ENCODE measurements at regions not wholly inside any gene's neighbourhood (a gene's known extent, or its start where the extent isn't known, plus 50 kb on each side); places are given as distances from the start of the nearest gene placed in this dataset.
"Not testable (repeated sequence)": the region's sequence is repeated elsewhere in the genome, so short reads cannot be mapped to it uniquely, and the experiment has no call there.

DNA sequence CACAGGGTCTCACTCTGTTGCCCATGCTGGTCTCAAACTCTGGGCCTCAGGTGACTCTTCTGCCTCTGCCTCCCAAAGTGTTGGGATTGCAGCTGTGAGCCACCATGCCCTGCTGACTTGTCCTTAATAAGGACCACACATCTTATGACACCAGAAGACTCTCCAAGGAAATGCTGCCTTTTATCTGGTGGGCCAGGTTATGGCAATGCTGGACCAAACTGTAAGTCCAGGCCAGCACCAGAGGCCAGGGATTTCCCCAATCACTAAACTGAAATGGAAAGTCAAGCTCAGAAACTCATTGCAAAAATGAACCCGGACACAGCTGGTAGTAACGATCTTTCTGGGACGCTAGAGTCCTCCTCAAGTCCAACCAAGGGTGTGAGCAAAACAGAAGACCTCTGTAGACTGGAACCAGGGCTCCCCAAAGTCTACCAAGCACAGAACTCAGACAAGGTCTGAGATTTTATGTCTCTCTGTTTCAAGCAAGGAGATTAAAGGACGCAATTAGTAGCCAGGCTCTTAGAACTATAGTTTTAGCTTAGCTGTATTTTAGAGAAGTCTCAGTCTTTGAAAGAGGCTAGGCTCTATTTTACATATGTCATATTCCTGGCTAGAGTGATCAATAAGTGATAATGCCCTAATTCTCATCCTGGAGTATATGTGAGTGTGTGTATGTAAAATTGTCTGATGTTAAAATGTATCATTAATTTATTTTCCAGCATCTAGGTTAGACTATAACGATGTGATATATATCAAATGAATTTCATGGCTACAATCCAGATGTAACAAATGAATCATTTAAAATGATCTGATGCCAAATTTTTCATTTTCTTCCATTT lies 74.0 kb upstream of the ITGB1 start:
- Histone ChIP-seq H3K4me3 (ENCODE audit: low read depth, low read length, poor library complexity, severe bottlenecking) (no peak overlapping the region), H3K9me3 (ENCODE audit: low read depth, low read length, poor library complexity, severe bottlenecking) (no peaks in the 10 kb centered on the region), H3K27ac (ENCODE audit: low read depth, low read length, poor library complexity, severe bottlenecking) (no peak overlapping the region), H3K4me1 (ENCODE audit: insufficient read depth, low read length, poor library complexity, severe bottlenecking) (no peaks in the 10 kb centered on the region), H3K36me3 (ENCODE audit: insufficient read depth, low read length, poor library complexity, severe bottlenecking) (no peaks in the 10 kb centered on the region), H3K27me3 (replicated peaks; ENCODE audit: insufficient read depth, low read depth, low read length, poor library complexity) (no peaks in the 10 kb centered on the region)
- ChIA-PET POLR2A (ENCODE audit: low non-redundant PET) (no interaction called here), CTCF (no interaction called here)
- DNase-seq (ENCODE audit: low spot score): no peak
- intact Hi-C loops (cut with micrococcal nuclease; ENCODE audit: unreplicated experiment): no loop called here
- TF ChIP-seq, protein P1, sequence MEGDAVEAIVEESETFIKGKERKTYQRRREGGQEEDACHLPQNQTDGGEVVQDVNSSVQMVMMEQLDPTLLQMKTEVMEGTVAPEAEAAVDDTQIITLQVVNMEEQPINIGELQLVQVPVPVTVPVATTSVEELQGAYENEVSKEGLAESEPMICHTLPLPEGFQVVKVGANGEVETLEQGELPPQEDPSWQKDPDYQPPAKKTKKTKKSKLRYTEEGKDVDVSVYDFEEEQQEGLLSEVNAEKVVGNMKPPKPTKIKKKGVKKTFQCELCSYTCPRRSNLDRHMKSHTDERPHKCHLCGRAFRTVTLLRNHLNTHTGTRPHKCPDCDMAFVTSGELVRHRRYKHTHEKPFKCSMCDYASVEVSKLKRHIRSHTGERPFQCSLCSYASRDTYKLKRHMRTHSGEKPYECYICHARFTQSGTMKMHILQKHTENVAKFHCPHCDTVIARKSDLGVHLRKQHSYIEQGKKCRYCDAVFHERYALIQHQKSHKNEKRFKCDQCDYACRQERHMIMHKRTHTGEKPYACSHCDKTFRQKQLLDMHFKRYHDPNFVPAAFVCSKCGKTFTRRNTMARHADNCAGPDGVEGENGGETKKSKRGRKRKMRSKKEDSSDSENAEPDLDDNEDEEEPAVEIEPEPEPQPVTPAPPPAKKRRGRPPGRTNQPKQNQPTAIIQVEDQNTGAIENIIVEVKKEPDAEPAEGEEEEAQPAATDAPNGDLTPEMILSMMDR (conservative IDR thresholded peaks at IDR 0.05; ENCODE audit: low read depth, low read length): no peak
- no peak for TF ChIP-seq EZH2 (IDR thresholded peaks at IDR 0.05; ENCODE audit: borderline replicate concordance, low read depth, low read length, poor library complexity, severe bottlenecking)
- no TSS peak for BruUV-seq (replicated peaks)

DNA sequence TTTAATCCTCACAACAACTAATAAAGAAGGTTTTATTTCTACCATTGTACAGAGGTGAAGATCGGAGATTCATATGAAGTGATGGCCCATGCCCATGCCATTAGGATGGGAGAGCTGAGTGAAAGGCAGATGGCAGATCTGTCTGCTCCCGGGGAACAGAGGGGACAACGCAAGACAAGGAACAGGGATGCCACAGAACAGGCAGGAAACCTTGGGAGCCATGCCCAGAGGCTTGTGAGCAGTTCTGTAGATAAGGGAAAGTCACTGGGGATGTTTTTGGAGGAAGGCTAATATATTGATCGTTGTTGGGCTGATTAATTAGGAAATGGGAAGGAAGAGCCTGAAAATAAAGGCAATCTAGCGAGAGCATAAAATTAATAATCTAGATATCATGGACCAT lies 73.1 kb upstream of the ITGB1 start:
- TF ChIP-seq EZH2 (IDR thresholded peaks at IDR 0.05; ENCODE audit: borderline replicate concordance, low read depth, low read length, poor library complexity, severe bottlenecking): no peak
- TF ChIP-seq, protein P1 (conservative IDR thresholded peaks at IDR 0.05; ENCODE audit: low read depth, low read length): no peak
- H3K27me3 ChIP-seq (replicated peaks; ENCODE audit: insufficient read depth, low read depth, low read length, poor library complexity): no peaks in the 10 kb centered on the region
- no peaks in the 10 kb centered on the region for H3K9me3 ChIP-seq (ENCODE audit: low read depth, low read length, poor library complexity, severe bottlenecking)
- intact Hi-C loops (cut with micrococcal nuclease; ENCODE audit: unreplicated experiment): no loop called here
- no peaks in the 10 kb centered on the region for H3K4me1 ChIP-seq (ENCODE audit: insufficient read depth, low read length, poor library complexity, severe bottlenecking)
- H3K4me3 ChIP-seq (ENCODE audit: low read depth, low read length, poor library complexity, severe bottlenecking): no peak overlapping the region
- BruUV-seq (replicated peaks): no TSS peak
- CTCF ChIA-PET: no interaction called here
- no peak for DNase-seq (ENCODE audit: low spot score)
- H3K27ac ChIP-seq (ENCODE audit: low read depth, low read length, poor library complexity, severe bottlenecking): no peak overlapping the region
- POLR2A ChIA-PET (ENCODE audit: low non-redundant PET): no interaction called here
- H3K36me3 ChIP-seq (ENCODE audit: insufficient read depth, low read length, poor library complexity, severe bottlenecking): no peaks in the 10 kb centered on the region

DNA sequence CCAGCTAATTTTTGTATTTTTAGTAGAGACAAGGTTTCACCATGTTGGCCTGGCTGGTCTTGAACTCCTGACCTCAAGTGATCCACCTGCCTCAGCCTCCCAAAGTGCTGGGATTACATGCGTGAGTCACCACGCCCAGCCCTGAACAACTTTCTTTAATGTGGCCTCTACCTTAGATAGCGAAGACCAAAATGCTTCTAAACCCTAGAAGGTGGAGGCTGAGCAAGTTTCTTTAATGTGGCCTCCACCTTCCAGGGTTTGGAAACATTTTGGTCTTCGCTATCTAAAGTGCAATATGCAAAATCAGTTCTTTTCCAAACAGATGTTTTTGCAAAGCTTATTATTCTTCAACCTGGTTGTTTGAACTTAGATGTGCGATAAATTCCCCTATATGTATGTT lies 70.5 kb upstream of the ITGB1 start:
- H3K4me3 ChIP-seq (ENCODE audit: low read depth, low read length, poor library complexity, severe bottlenecking); intact Hi-C loops (cut with micrococcal nuclease; ENCODE audit: unreplicated experiment); CTCF ChIA-PET; BruUV-seq (replicated peaks); H3K9me3 ChIP-seq (ENCODE audit: low read depth, low read length, poor library complexity, severe bottlenecking); H3K27ac ChIP-seq (ENCODE audit: low read depth, low read length, poor library complexity, severe bottlenecking); H3K4me1 ChIP-seq (ENCODE audit: insufficient read depth, low read length, poor library complexity, severe bottlenecking); POLR2A ChIA-PET (ENCODE audit: low non-redundant PET); H3K27me3 ChIP-seq (replicated peaks; ENCODE audit: insufficient read depth, low read depth, low read length, poor library complexity); H3K36me3 ChIP-seq (ENCODE audit: insufficient read depth, low read length, poor library complexity, severe bottlenecking); DNase-seq (ENCODE audit: low spot score): not testable (repeated sequence)

DNA sequence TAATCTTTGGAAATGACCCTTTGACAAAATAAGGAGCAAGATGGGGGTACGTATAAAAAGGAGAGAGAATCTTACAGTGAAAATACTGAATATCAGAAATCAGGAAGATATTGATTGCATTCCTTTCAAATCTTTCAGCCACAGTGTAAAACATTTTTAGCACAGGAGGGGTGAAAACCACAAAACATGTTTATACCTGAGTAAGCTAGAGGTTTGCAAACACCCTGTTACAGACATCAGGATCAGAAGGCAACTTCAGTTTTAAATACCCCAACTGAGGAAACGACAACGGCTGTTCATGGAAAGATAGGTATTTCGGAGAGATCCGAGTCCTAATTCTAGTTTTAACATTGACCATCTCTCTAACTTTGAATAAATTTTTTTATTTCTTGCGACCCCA lies 69.1 kb upstream of the ITGB1 start:
- Histone ChIP-seq H3K36me3 (ENCODE audit: insufficient read depth, low read length, poor library complexity, severe bottlenecking) (no peaks in the 10 kb centered on the region), H3K4me1 (ENCODE audit: insufficient read depth, low read length, poor library complexity, severe bottlenecking) (no peaks in the 10 kb centered on the region), H3K27me3 (replicated peaks; ENCODE audit: insufficient read depth, low read depth, low read length, poor library complexity) (no peaks in the 10 kb centered on the region), H3K27ac (ENCODE audit: low read depth, low read length, poor library complexity, severe bottlenecking) (no peak overlapping the region), H3K4me3 (ENCODE audit: low read depth, low read length, poor library complexity, severe bottlenecking) (no peak overlapping the region), H3K9me3 (ENCODE audit: low read depth, low read length, poor library complexity, severe bottlenecking) (no peaks in the 10 kb centered on the region)
- TF ChIP-seq EZH2 (IDR thresholded peaks at IDR 0.05; ENCODE audit: borderline replicate concordance, low read depth, low read length, poor library complexity, severe bottlenecking): no peak
- TF ChIP-seq, protein P1 (conservative IDR thresholded peaks at IDR 0.05; ENCODE audit: low read depth, low read length): no peak
- POLR2A ChIA-PET (ENCODE audit: low non-redundant PET): no interaction called here
- CTCF ChIA-PET: no interaction called here
- no TSS peak for BruUV-seq (replicated peaks)
- no peak for DNase-seq (ENCODE audit: low spot score)
- intact Hi-C loops (cut with micrococcal nuclease; ENCODE audit: unreplicated experiment): no loop called here
